ENCODE measurements at regions not wholly inside any gene's neighbourhood (a gene's known extent, or its start where the extent isn't known, plus 50 kb on each side); places are given as distances from the start of the nearest gene placed in this dataset.

GRCh38 chr16:55248058-55248457 is 75.9 kb upstream of the IRX6 start:
- no peak for DNase-seq (ENCODE audit: low spot score)
- WGBS (ENCODE audit: low lambda C conversion rate, missing lambda C conversion rate) = 96% methylated on average over 1 of the region's 1 CpG

GRCh38 chr16:55248494-55248893 is 75.5 kb upstream of the IRX6 start:
- Histone ChIP-seq H3K9me3 (ENCODE audit: low read depth) (no peaks in the 10 kb centered on the region), H3K79me2 (no peaks in the 10 kb centered on the region), H2AFZ (no peak overlapping the region), H4K20me1 (ENCODE audit: insufficient read depth, poor library complexity, severe bottlenecking) (no peaks in the 10 kb centered on the region), H3K27me3 (peaks cover 4% of the 10 kb centered on the region), H3K36me3 (replicated peaks; ENCODE audit: insufficient read depth, low read depth) (no peaks in the 10 kb centered on the region), H3K4me3 (no peak overlapping the region), H3K27ac (no peak overlapping the region), H3K9me2 (replicated peaks; ENCODE audit: insufficient read depth) (no peaks in the 10 kb centered on the region), H3K4me1 (ENCODE audit: insufficient read depth) (no peaks in the 10 kb centered on the region), H3K4me2 (no peak overlapping the region)
- no peak for TF ChIP-seq CTCF (IDR thresholded peaks at IDR 0.05; ENCODE audit: poor library complexity)
- TF ChIP-seq EZH2phosphoT487 (IDR thresholded peaks at IDR 0.05; ENCODE audit: low read depth, severe bottlenecking, unreplicated experiment) = no peak
- TF ChIP-seq EZH2 (IDR thresholded peaks at IDR 0.05; ENCODE audit: borderline replicate concordance) = no peak
- WGBS (ENCODE audit: low lambda C conversion rate, missing lambda C conversion rate) = 30% methylated on average over 8 of the region's 8 CpGs
- peak; percentile 66 for DNase-seq (ENCODE audit: low spot score)

More at GRCh38 chr16:55248058-55248457, 75.9 kb upstream of the IRX6 start:
- Histone ChIP-seq H3K36me3 (replicated peaks; ENCODE audit: insufficient read depth, low read depth) (no peaks in the 10 kb centered on the region), H3K4me2 (no peak overlapping the region), H3K4me1 (ENCODE audit: insufficient read depth) (no peaks in the 10 kb centered on the region), H3K27me3 (peaks cover 4% of the 10 kb centered on the region), H3K79me2 (no peaks in the 10 kb centered on the region), H4K20me1 (ENCODE audit: insufficient read depth, poor library complexity, severe bottlenecking) (no peaks in the 10 kb centered on the region), H3K9me2 (replicated peaks; ENCODE audit: insufficient read depth) (no peaks in the 10 kb centered on the region), H2AFZ (no peak overlapping the region), H3K27ac (no peak overlapping the region), H3K9me3 (ENCODE audit: low read depth) (no peaks in the 10 kb centered on the region), H3K4me3 (no peak overlapping the region)
- TF ChIP-seq EZH2phosphoT487 (IDR thresholded peaks at IDR 0.05; ENCODE audit: low read depth, severe bottlenecking, unreplicated experiment) (no peak), CTCF (IDR thresholded peaks at IDR 0.05; ENCODE audit: poor library complexity) (no peak), EZH2 (IDR thresholded peaks at IDR 0.05; ENCODE audit: borderline replicate concordance) (no peak)

GRCh38 chr16:55249361-55249760 is 74.6 kb upstream of the IRX6 start:
- WGBS (ENCODE audit: low lambda C conversion rate, missing lambda C conversion rate) = 82% methylated on average over 2 of the region's 2 CpGs
- H2AFZ ChIP-seq = no peak overlapping the region

More at GRCh38 chr16:55249361-55249760, 74.6 kb upstream of the IRX6 start:
- H3K4me3 ChIP-seq = no peak overlapping the region
- no peaks in the 10 kb centered on the region for H3K36me3 ChIP-seq (replicated peaks; ENCODE audit: insufficient read depth, low read depth)
- peaks cover 4% of the 10 kb centered on the region for H3K27me3 ChIP-seq
- no peaks in the 10 kb centered on the region for H3K4me1 ChIP-seq (ENCODE audit: insufficient read depth)
- no peaks in the 10 kb centered on the region for H3K79me2 ChIP-seq
- no peaks in the 10 kb centered on the region for H3K9me3 ChIP-seq (ENCODE audit: low read depth)
- no peaks in the 10 kb centered on the region for H4K20me1 ChIP-seq (ENCODE audit: insufficient read depth, poor library complexity, severe bottlenecking)
- TF ChIP-seq CTCF (IDR thresholded peaks at IDR 0.05; ENCODE audit: poor library complexity) (no peak), EZH2phosphoT487 (IDR thresholded peaks at IDR 0.05; ENCODE audit: low read depth, severe bottlenecking, unreplicated experiment) (no peak), EZH2 (IDR thresholded peaks at IDR 0.05; ENCODE audit: borderline replicate concordance) (no peak)
- H3K4me2 ChIP-seq = no peak overlapping the region
- DNase-seq (ENCODE audit: low spot score) = no peak
- no peaks in the 10 kb centered on the region for H3K9me2 ChIP-seq (replicated peaks; ENCODE audit: insufficient read depth)
- no peak overlapping the region for H3K27ac ChIP-seq
